ENCODE measurements at regions not wholly inside any gene's neighbourhood (a gene's known extent, or its start where the extent isn't known, plus 50 kb on each side); places are given as distances from the start of the nearest gene placed in this dataset.

DNA sequence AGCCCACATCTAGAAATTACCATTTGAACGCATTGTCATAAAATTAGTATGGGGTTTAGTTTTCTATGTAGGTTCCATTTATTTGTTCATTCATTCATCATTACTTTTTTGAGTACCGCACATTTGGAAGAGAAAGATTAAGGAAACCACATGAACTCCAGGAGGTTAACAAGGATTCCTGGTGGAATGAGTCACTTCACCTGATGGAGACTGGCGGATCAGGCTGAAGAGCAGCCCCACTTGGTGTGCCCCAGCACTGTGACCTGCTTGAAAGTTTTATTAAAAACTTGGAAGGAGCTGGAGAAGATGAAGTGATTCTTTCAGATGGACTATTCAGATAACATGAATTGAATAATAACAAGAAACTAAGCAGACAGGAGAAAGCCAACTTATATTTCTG, 293.6 kb upstream of the CDH11 start:
- TF ChIP-seq, protein P1, sequence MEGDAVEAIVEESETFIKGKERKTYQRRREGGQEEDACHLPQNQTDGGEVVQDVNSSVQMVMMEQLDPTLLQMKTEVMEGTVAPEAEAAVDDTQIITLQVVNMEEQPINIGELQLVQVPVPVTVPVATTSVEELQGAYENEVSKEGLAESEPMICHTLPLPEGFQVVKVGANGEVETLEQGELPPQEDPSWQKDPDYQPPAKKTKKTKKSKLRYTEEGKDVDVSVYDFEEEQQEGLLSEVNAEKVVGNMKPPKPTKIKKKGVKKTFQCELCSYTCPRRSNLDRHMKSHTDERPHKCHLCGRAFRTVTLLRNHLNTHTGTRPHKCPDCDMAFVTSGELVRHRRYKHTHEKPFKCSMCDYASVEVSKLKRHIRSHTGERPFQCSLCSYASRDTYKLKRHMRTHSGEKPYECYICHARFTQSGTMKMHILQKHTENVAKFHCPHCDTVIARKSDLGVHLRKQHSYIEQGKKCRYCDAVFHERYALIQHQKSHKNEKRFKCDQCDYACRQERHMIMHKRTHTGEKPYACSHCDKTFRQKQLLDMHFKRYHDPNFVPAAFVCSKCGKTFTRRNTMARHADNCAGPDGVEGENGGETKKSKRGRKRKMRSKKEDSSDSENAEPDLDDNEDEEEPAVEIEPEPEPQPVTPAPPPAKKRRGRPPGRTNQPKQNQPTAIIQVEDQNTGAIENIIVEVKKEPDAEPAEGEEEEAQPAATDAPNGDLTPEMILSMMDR (IDR thresholded peaks at IDR 0.05) = no peak
- TF ChIP-seq EZH2 (IDR thresholded peaks at IDR 0.05; ENCODE audit: borderline replicate concordance, insufficient read depth, low read depth, low read length, poor library complexity, severe bottlenecking) = no peak
